Endothelial cell of umbilical vein (primary cell): ENCODE measurements at regions not wholly inside any gene's neighbourhood (a gene's known extent, or its start where the extent isn't known, plus 50 kb on each side); places are given as distances from the start of the nearest gene placed in this dataset.

ENCODE experiments used
- CTCF ChIP-seq, 2 donors: IDR thresholded peaks; 1 replicate in 1 of 2; 2 replicates in 1 of 2; pipeline ENCODE4 v1.5.1; 2011; ENCODE audit warnings: low read length in 2 of 2, mild to moderate bottlenecking in 2 of 2, moderate library complexity in 2 of 2, control low read depth in 1 of 2, inconsistent platforms in 1 of 2, low read depth in 1 of 2; ENCODE audit not compliant: insufficient read depth in 1 of 2; ENCODE audit errors: extremely low read depth in 1 of 2
- EZH2 ChIP-seq: IDR thresholded peaks from 2 replicates; pipeline ENCODE4 v1.6.1; 2012; ENCODE audit warnings: borderline replicate concordance, low read depth, mild to moderate bottlenecking, moderate library complexity, low read length, inconsistent platforms; ENCODE audit not compliant: severe bottlenecking
- FOS ChIP-seq: IDR thresholded peaks from 2 replicates; pipeline ENCODE4 v1.6.1; 2011; ENCODE audit warnings: mild to moderate bottlenecking, low read length, moderate library complexity, borderline replicate concordance; ENCODE audit not compliant: insufficient read depth
- GATA2 ChIP-seq: IDR thresholded peaks from 2 replicates; pipeline ENCODE4 v1.7.0; 2011; ENCODE audit warnings: low read depth, mild to moderate bottlenecking, moderate library complexity, mixed read lengths, low read length; ENCODE audit not compliant: insufficient read length, insufficient read depth
- MYC ChIP-seq: IDR thresholded peaks from one replicate; pipeline ENCODE4 v1.6.1; 2011; ENCODE audit warnings: mild to moderate bottlenecking, low read depth, low read length
- POLR2A ChIP-seq: IDR thresholded peaks from 2 replicates; pipeline ENCODE4 v1.6.1; 2012; ENCODE audit warnings: low read depth, mild to moderate bottlenecking, control low read depth, low read length
- POLR2AphosphoS5 ChIP-seq: IDR thresholded peaks from 2 replicates; pipeline ENCODE4 v1.6.1; 2012; ENCODE audit warnings: low read depth, mild to moderate bottlenecking, control low read depth, low read length, moderate library complexity; ENCODE audit not compliant: insufficient read depth

DNA sequence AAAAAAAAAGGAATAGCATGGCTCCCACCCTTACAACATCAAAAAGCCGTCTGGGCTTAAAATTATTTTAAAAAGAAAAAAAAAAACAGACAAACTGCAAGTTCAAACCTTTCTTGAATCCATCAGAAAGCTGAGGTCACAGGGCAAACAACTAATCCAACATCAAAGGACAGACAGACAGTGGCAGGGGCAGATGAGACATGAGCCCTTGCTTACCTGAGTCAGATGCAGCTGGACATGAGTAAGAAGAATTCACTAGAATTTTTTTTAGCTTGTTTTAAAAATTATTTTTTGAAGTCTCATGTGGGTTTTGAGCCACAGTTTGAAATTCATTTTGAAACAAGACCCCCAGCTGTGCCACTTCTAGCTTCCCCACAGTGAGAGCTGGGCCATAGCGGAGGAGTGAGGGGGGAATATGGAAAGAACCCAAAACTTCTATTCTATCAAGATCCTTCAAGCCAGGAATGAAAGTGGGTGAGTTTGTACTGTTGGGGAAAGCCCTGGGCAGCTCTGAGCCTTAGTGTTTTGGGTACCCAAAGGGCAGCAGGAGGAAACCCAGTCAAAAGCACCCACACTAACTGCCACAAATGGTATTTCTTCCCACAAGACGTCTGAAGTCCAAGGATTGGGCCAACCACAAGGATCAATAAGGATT, 111.4 kb downstream of the ATXN3L start:
- TF ChIP-seq MYC, result no peak
- TF ChIP-seq CTCF (IDR thresholded peaks at IDR 0.05; ENCODE audit: extremely low read depth in 1 of 2, insufficient read depth in 1 of 2, low read depth in 1 of 2, low read length in 2 of 2), result no peak
- no peak for TF ChIP-seq POLR2AphosphoS5
- no peak for TF ChIP-seq EZH2
- TF ChIP-seq FOS, result no peak
- no peak for TF ChIP-seq POLR2A
- no peak for TF ChIP-seq GATA2
